BJ (cell line): ENCODE measurements at regions not wholly inside any gene's neighbourhood (a gene's known extent, or its start where the extent isn't known, plus 50 kb on each side); places are given as distances from the start of the nearest gene placed in this dataset.
A peak's percentile ranks its signal among the peaks of the same experiment; 100 is the strongest.

ENCODE experiments used
- CTCF ChIA-PET: fragments of 350-600 bp; formaldehyde crosslinking; extraction: SDS; loops from one replicate; lab custom pipeline; 2021; ENCODE audit warnings: antibody characterized with exemption, inconsistent platforms; lab: Yijun Ruan, JAX
- POLR2A ChIA-PET: fragments of 300-600 bp; sonication (Branson Sonifier 250); formaldehyde crosslinking; extraction: SDS; loops from one replicate; lab custom pipeline; 2021; ENCODE audit warnings: antibody characterized with exemption; lab: Charles Lee
- DNase-seq: peaks from one replicate; pipeline ENCODE4 v3.0.0-alpha.2; 2011; ENCODE audit warnings: low read depth
- H3K27me3 ChIP-seq: 2 replicates; pipeline ENCODE4 v1.6.0; 2011; ENCODE audit warnings: low read length; ENCODE audit not compliant: control insufficient read depth, insufficient read depth
- H3K36me3 ChIP-seq: 2 replicates; pipeline ENCODE4 v1.5.1; 2011; ENCODE audit warnings: low read length; ENCODE audit not compliant: control insufficient read depth, insufficient read depth
- H3K4me3 ChIP-seq: 2 replicates; pipeline ENCODE4 v1.5.1; 2011; ENCODE audit warnings: low read depth, mild to moderate bottlenecking, control low read depth, low read length
- TF ChIP-seq, protein P1 (sequence below): IDR thresholded peaks from 2 replicates; pipeline ENCODE4 v1.5.1; 2011; ENCODE audit warnings: low read depth, mild to moderate bottlenecking, control low read depth, inconsistent platforms, low read length, moderate library complexity; ENCODE audit not compliant: insufficient read depth

DNA sequence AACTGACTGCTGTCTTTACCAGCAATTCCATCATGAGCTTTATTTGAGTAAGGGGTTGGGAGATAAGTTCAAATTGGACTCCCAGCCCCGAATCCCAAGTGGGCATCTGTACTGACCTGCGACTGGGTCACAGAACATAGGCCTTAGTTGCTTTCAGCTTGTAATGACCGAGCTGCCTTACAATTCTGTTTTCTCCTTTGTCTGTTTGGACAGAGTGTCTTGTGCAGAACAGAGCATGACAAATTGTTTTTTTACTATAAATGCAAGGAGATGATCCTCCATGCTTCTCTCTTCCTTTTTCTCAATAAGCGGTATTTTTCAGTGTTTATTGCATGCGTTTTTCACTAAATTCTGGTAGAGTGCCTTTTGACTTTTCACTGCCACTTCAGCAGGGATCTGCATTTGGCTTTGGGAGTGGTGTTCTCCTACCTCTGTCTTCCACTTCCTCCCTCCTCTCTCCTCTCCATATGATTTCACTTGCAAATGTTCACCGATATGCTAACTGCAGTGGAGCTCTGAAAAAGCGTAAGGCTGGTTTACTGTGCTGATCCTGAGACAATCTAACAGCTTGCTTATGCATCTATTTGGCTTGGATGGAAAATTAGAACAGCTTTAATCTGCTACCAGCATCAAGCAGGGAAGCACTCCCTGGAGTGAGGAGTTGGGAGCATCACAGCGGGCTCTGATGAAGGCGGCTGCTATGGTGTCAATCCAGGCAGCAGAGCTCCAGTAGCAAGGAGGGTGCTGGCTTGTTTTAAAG is 158.8 kb upstream of the SMIM21 start:
- POLR2A ChIA-PET = no interaction called here
- DNase-seq = no peak
- H3K36me3 ChIP-seq = no peaks in the 10 kb centered on the region
- TF ChIP-seq, protein P1, sequence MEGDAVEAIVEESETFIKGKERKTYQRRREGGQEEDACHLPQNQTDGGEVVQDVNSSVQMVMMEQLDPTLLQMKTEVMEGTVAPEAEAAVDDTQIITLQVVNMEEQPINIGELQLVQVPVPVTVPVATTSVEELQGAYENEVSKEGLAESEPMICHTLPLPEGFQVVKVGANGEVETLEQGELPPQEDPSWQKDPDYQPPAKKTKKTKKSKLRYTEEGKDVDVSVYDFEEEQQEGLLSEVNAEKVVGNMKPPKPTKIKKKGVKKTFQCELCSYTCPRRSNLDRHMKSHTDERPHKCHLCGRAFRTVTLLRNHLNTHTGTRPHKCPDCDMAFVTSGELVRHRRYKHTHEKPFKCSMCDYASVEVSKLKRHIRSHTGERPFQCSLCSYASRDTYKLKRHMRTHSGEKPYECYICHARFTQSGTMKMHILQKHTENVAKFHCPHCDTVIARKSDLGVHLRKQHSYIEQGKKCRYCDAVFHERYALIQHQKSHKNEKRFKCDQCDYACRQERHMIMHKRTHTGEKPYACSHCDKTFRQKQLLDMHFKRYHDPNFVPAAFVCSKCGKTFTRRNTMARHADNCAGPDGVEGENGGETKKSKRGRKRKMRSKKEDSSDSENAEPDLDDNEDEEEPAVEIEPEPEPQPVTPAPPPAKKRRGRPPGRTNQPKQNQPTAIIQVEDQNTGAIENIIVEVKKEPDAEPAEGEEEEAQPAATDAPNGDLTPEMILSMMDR = no peak
- no peak overlapping the region for H3K4me3 ChIP-seq
- no peaks in the 10 kb centered on the region for H3K27me3 ChIP-seq
- CTCF ChIA-PET = no interaction called here

DNA sequence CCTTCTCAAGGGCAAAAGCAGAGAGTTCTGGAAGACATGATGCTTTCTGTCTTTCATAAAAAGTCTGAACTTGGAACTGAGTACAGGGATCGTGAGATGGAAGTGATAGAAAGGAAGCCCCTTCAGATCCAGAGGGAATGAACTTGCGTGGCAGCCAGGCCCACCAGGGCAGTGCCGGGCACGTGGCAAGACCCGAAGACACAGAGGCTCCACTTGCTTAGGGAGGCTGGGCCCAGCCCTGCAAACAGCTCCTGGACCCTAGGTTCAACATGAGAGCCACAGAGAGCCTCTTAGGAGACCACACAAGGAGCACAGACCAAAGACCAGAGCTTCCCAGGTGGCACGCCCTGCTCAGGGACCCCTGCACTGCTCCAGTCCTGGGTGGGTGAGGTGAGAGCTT is 155.4 kb upstream of the SMIM21 start:
- no peak for DNase-seq
- TF ChIP-seq, protein P1 = no peak
- no peaks in the 10 kb centered on the region for H3K27me3 ChIP-seq
- no peaks in the 10 kb centered on the region for H3K36me3 ChIP-seq
- ChIA-PET CTCF (interaction anchor here (1.0 to 1.3 kb wide), 2 partner anchors 16 to 96 kb away, joined by 3 read pairs; no protein-coding TSS in a partner anchor), POLR2A (no interaction called here)
- no peak overlapping the region for H3K4me3 ChIP-seq

DNA sequence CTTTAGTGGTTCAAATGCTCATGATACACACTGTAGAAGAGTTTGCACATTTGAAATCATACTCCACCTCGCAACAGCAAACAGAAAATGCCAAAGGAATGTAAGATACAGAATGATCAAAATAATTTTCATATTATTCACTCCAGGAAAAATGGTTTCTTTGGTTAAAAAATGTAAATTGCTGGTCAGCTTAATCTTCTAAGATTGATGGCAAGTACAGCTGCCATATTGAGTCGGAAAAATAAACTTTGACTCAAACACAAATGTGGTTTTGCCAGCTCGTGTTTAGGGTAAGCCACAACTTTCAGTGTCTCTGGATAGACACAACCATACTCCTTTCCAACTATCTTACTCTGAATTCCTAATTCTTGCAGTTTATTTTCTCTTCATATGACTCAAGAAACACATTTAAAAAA is 154.9 kb upstream of the SMIM21 start:
- ChIA-PET POLR2A (no interaction called here), CTCF (interaction anchor here (1.3 kb wide), 1 partner anchor 15 kb away, joined by 3 read pairs; no protein-coding TSS in a partner anchor)
- TF ChIP-seq, protein P1 = no peak
- Histone ChIP-seq H3K4me3 (no peak overlapping the region), H3K36me3 (no peaks in the 10 kb centered on the region), H3K27me3 (no peaks in the 10 kb centered on the region)
- peak; percentile 19 for DNase-seq

DNA sequence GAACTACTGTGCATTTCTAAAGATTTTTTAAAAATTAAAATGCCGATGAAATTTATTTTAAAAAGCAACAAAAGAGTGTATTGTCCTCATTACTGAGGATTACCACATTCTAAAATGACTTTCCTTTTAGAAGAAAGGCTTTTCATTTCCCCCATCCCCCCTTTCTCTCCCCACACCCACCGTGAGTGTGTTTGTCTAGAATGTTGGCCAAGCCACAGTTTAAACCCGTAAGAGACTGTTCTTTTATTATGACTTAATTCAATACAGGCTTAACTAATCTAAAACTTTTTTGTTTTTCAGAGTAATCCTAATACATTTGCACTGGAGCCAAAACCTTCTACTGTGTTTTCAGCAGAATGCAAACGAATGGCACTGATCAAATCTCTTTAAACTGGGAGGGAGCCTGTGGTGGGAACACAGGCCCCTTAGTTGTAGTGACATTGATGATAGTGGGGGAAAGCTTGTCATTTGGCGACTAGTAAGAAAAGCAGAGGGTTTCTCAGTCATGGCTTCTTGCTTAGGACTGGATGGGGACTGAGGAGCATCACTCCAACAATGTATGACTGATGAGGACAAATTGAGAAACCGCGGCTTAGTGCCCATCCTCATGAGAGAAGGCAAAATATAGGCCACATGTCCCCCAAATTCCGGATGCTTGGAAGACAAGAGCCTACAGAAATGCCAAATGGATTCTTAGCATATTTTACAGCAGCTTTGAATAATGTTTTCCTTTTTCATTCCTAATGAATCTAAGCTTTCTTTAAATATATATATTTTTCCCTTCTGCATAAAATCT is 154.0 kb upstream of the SMIM21 start:
- no peaks in the 10 kb centered on the region for H3K36me3 ChIP-seq
- TF ChIP-seq, protein P1 = no peak
- POLR2A ChIA-PET = no interaction called here
- H3K27me3 ChIP-seq = no peaks in the 10 kb centered on the region
- DNase-seq = peak; percentile 1
- CTCF ChIA-PET = no interaction called here
- H3K4me3 ChIP-seq = no peak overlapping the region

DNA sequence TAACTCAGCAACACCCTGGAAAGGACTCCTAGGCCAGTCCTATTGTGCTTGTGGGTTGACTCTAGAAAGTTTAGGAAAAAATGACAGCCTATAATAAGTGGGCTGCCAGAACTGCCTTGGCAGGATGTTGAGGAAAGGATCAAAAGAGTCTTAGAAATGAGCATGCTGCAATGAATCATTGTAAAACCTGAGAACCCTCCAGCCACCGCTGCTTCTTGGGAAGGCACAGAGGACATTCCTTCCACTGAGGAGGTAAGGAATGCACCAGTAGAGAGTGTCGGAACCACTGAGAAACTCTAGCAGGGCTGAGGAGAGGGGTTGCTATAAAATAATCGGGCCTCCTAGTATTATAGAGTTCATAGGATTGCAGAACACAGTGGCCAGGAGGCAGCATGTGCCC is 146.7 kb upstream of the SMIM21 start:
- H3K27me3 ChIP-seq = no peaks in the 10 kb centered on the region; the same call in 1 of the 2 replicates
- CTCF ChIA-PET = no interaction called here
- TF ChIP-seq, protein P1 = no peak
- DNase-seq = no peak
- POLR2A ChIA-PET = no interaction called here
- no peaks in the 10 kb centered on the region for H3K36me3 ChIP-seq
- H3K4me3 ChIP-seq = no peak overlapping the region
